ENCODE measurements at regions not wholly inside any gene's neighbourhood (a gene's known extent, or its start where the extent isn't known, plus 50 kb on each side); places are given as distances from the start of the nearest gene placed in this dataset.

- Histone ChIP-seq H3K9me3 (replicated peaks; ENCODE audit: control insufficient read depth, insufficient read depth, low read depth, low read length) (no peaks in the 10 kb centered on the region), H4K20me1 (replicated peaks; ENCODE audit: control insufficient read depth, insufficient read depth, low read length) (no peaks in the 10 kb centered on the region), H3K27ac (ENCODE audit: extremely low read depth, low read depth, low read length) (no peak overlapping the region), H3K79me2 (ENCODE audit: control insufficient read depth, insufficient read depth, low read length) (no peaks in the 10 kb centered on the region), H3K9ac (ENCODE audit: insufficient read depth in 1 of 2, low read depth in 2 of 2, low read length in 2 of 2) (no peak overlapping the region), H3K4me1 (replicated peaks in 1 of 2; ENCODE audit: control insufficient read depth in 2 of 2, insufficient read depth in 2 of 2, low read length in 2 of 2) (no peaks in the 10 kb centered on the region), H3K4me3 (no peak overlapping the region), H2AFZ (ENCODE audit: low read depth, low read length) (no peak overlapping the region), H3K9me1 (ENCODE audit: control insufficient read depth, insufficient read depth, low read length) (no peaks in the 10 kb centered on the region), H3K4me2 (ENCODE audit: insufficient read depth, low read length) (no peak overlapping the region), H3K36me3 (ENCODE audit: control insufficient read depth, insufficient read depth, low read length) (no peaks in the 10 kb centered on the region), H3K27me3 (ENCODE audit: control insufficient read depth in 2 of 2, insufficient read depth in 2 of 2, low read length in 2 of 2) (no peaks in the 10 kb centered on the region)
- ChIA-PET CTCF (ENCODE audit: low intra/inter-chr PET ratio) (no interaction called here), POLR2A (interaction anchor here (0.6 kb wide), 1 partner anchor 522 kb away, joined by 4 read pairs; no protein-coding TSS in a partner anchor)
- 6% methylated on average over 1 of the region's 1 CpG for WGBS (ENCODE audit: insufficient coverage, low coverage, missing lambda C conversion rate)
- FAIRE-seq: no peak
- no peak for DNase-seq (ENCODE audit: extremely low read depth in 1 of 4, low spot score in 3 of 4)
- ATAC-seq: no peak
- no TSS peak for BruUV-seq (replicated peaks)
- intact Hi-C loops (cut with micrococcal nuclease): no loop called here
- in situ Hi-C loops (cut with MboI): no loop called here
- TF ChIP-seq MAFG (tag; conservative IDR thresholded peaks at IDR 0.05) (peak; percentile 61), ZNF217 (CRISPR knock-in tag; IDR thresholded peaks at IDR 0.05) (no peak), NFE2 (IDR thresholded peaks at IDR 0.05; ENCODE audit: low read depth) (0 out of 2 replicates have a peak, but pooled peaks have one; percentile 31)
These were observed 224.3 kb upstream of the C11orf87 start for GRCh38 chr11:109197656-109198055.

- ATAC-seq: no peak
- POLR2A ChIA-PET: interaction anchor here (0.5 kb wide), 1 partner anchor 83 kb away, joined by 3 read pairs; no protein-coding TSS in a partner anchor
- Histone ChIP-seq H3K79me2 (ENCODE audit: control insufficient read depth, insufficient read depth, low read length) (no peaks in the 10 kb centered on the region), H3K4me3 (no peak overlapping the region), H3K9ac (ENCODE audit: insufficient read depth in 1 of 2, low read depth in 2 of 2, low read length in 2 of 2) (no peak overlapping the region), H3K36me3 (ENCODE audit: control insufficient read depth, insufficient read depth, low read length) (no peaks in the 10 kb centered on the region), H3K4me1 (replicated peaks in 1 of 2; ENCODE audit: control insufficient read depth in 2 of 2, insufficient read depth in 2 of 2, low read length in 2 of 2) (no peaks in the 10 kb centered on the region), H3K4me2 (ENCODE audit: insufficient read depth, low read length) (no peak overlapping the region), H4K20me1 (replicated peaks; ENCODE audit: control insufficient read depth, insufficient read depth, low read length) (no peaks in the 10 kb centered on the region), H3K9me3 (replicated peaks; ENCODE audit: control insufficient read depth, insufficient read depth, low read depth, low read length) (no peaks in the 10 kb centered on the region), H3K27ac (ENCODE audit: extremely low read depth, low read depth, low read length) (no peak overlapping the region), H3K9me1 (ENCODE audit: control insufficient read depth, insufficient read depth, low read length) (no peaks in the 10 kb centered on the region), H3K27me3 (ENCODE audit: control insufficient read depth in 2 of 2, insufficient read depth in 2 of 2, low read length in 2 of 2) (no peaks in the 10 kb centered on the region), H2AFZ (ENCODE audit: low read depth, low read length) (no peak overlapping the region)
- FAIRE-seq: no peak
- no TSS peak for BruUV-seq (replicated peaks)
- CTCF ChIA-PET (ENCODE audit: low intra/inter-chr PET ratio): no interaction called here
- in situ Hi-C loops (cut with MboI): no loop called here
- no peak for DNase-seq (ENCODE audit: extremely low read depth in 1 of 4, low spot score in 3 of 4)
- no peak for TF ChIP-seq PHF20 (IDR thresholded peaks at IDR 0.05; ENCODE audit: partially characterized antibody)
- WGBS (ENCODE audit: insufficient coverage, low coverage, missing lambda C conversion rate): 0% methylated on average over 1 of the region's 1 CpG
- intact Hi-C loops (cut with micrococcal nuclease): no loop called here
These were observed 218.8 kb upstream of the C11orf87 start for GRCh38 chr11:109203176-109203575.
